ENCODE measurements at regions not wholly inside any gene's neighbourhood (a gene's known extent, or its start where the extent isn't known, plus 50 kb on each side); places are given as distances from the start of the nearest gene placed in this dataset.

DNA sequence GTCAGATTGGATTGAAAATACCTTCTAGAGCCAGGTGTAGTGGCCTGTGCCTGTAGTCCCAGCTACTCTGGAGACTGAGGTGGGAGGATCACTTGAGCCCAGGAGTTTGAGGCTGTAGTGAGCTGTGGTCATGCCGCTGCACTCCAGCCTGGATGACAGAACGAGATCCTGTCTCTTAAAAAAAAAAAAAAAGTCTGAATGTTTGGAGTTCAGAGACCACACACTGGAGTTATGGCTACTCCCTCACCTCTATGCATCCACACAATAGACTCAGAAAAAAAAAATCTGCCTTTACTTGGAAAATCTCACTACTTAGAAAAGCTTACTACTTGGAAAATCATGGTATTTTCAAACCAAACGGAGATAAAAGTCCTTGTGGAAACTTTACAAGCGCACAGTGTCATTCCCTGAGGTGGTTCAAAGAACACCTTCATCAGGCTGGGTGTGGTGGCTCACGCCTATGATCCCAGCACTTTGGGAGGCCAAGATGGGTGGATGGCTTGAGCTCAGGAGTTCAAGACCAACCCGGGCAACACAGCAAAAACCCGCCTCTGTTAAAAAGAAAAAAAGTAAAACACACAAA lies 63.9 kb upstream of the PICALM start:
- no peak for TF ChIP-seq CTCF (IDR thresholded peaks at IDR 0.05; ENCODE audit: insufficient read depth, low read depth, low read length, missing control alignments)
- H3K4me3 ChIP-seq (ENCODE audit: low read length) = no peak overlapping the region
- DNase-seq (ENCODE audit: low read depth) = no peak

DNA sequence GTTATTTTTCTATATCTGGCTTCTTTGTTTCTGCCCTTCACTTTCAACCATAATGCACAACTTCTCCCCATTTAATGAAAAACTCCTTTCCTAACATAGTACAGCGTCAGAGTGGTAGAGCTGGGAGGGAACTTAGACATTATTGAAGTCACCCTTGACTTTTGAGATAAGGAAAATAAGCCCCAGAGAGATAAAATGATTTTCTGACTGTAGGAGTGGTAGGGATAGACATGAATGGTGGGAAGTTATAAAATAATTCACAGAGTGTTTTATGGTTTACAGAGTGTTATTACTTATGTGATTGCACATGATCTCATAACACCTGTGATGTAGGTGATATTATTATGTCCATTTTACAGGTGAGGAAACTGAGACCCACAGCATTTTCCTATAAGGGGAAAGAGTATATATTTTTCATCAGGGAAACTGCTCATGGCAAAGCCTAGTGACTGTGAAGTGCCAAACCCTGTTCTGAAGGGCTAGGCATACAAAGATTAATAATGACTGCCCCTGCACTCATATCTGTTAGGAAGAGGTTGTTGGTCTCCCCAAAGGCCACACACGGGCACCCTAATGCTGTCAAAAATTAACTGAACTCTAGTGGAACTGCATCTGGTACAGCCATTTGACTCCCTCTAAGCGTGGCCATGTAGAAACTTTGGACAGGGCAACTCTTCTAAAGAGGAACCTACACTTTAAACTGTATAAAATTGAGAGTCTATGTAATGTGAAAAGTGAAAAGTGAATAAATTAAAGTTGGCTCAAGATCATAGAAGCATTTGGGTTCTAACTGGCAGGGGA lies 61.1 kb upstream of the PICALM start:
- H3K4me3 ChIP-seq (ENCODE audit: low read length) = no peak overlapping the region
- DNase-seq (ENCODE audit: low read depth) = no peak
- TF ChIP-seq CTCF (IDR thresholded peaks at IDR 0.05; ENCODE audit: insufficient read depth, low read depth, low read length, missing control alignments) = no peak

DNA sequence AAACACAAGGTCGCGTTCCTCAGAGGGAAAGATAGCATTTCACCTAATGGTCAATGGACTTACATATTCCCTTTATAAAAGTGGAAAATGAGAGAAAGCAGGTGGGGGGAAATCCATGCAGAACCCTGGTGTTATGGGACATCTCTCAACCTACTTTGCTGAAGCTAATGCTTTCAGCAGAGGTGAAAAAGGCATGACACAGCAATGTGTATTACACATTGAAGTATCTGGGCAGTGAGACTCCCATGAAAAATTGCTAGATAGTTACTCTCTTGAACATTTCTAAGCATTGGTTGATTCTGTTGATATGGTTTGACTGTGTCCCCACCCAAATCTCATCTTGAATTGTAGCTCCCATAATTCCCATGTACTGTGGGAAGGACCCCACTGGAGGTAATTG lies 60.0 kb upstream of the PICALM start:
- TF ChIP-seq CTCF (IDR thresholded peaks at IDR 0.05; ENCODE audit: insufficient read depth, low read depth, low read length, missing control alignments) = no peak

DNA sequence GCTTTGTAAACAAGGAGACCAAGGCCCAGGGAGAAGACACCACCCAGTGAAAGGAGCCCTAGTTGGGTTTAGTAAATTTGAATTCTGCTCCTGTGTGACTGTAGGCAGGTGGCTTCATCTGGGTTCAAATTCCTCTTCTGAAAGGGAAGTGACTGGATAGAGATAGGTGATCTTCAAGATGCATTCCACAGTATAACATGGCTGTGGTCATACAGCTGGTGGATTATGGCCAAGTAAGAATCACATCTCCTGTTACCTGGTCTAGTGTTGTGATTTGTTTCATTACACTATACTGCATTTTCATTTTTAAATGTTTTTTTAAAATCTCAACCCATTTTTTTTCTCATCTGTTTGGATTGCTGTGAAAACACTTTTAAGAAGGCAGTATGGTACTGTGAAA lies 58.0 kb upstream of the PICALM start:
- no peak for TF ChIP-seq CTCF (IDR thresholded peaks at IDR 0.05; ENCODE audit: insufficient read depth, low read depth, low read length, missing control alignments)
- H3K4me3 ChIP-seq (ENCODE audit: low read length) = no peak overlapping the region
- no peak for DNase-seq (ENCODE audit: low read depth)

More for the DNA sequence above, 60.0 kb upstream of the PICALM start:
- no peak for DNase-seq (ENCODE audit: low read depth)
- H3K4me3 ChIP-seq (ENCODE audit: low read length) = no peak overlapping the region

- H3K4me3 ChIP-seq (ENCODE audit: low read length) = no peak overlapping the region
- DNase-seq (ENCODE audit: low read depth) = no peak
- no peak for TF ChIP-seq CTCF (IDR thresholded peaks at IDR 0.05; ENCODE audit: insufficient read depth, low read depth, low read length, missing control alignments)
These were observed 55.7 kb upstream of the PICALM start for GRCh38 chr11:86124251-86125233.

- DNase-seq (ENCODE audit: low read depth) = no peak
- no peak for TF ChIP-seq CTCF (IDR thresholded peaks at IDR 0.05; ENCODE audit: insufficient read depth, low read depth, low read length, missing control alignments)
These were observed 53.9 kb upstream of the PICALM start for GRCh38 chr11:86122773-86123172.

More at GRCh38 chr11:86122773-86123172, 53.9 kb upstream of the PICALM start:
- H3K4me3 ChIP-seq (ENCODE audit: low read length) = no peak overlapping the region

Data from epithelial cell of esophagus (primary cell).